Neural progenitor cell (in vitro differentiated cells): ENCODE measurements at regions not wholly inside any gene's neighbourhood (a gene's known extent, or its start where the extent isn't known, plus 50 kb on each side); places are given as distances from the start of the nearest gene placed in this dataset.
A peak's percentile ranks its signal among the peaks of the same experiment; 100 is the strongest.

ENCODE experiments used
- DNase-seq: peaks from one replicate; pipeline ENCODE4 v3.0.0-alpha.2; 2016; ENCODE audit warnings: low spot score
- H2AFZ ChIP-seq: fragments of 200-600 bp; sonication (generic); replicated peaks from 2 replicates; pipeline ENCODE4 v1.6.1; 2016; ENCODE audit warnings: antibody characterized with exemption
- H3F3A ChIP-seq: fragments of 200-600 bp; sonication (generic); 2 replicates; pipeline ENCODE4 v1.6.1; 2016; ENCODE audit warnings: antibody characterized with exemption, low read depth
- H3K27ac ChIP-seq: fragments of 200-600 bp; sonication (generic); 2 replicates; pipeline ENCODE4 v1.5.1; 2016; ENCODE audit warnings: mild to moderate bottlenecking
- H3K27me3 ChIP-seq: fragments of 200-600 bp; sonication (generic); 2 replicates; pipeline ENCODE4 v1.6.1; 2016; ENCODE audit warnings: mild to moderate bottlenecking, moderate library complexity
- H3K36me3 ChIP-seq: fragments of 200-600 bp; sonication (generic); 2 replicates; pipeline ENCODE4 v1.5.1; 2016
- H3K4me1 ChIP-seq: fragments of 200-600 bp; sonication (generic); 2 replicates; pipeline ENCODE4 v1.6.1; 2016; ENCODE audit warnings: mixed run types
- H3K4me2 ChIP-seq: fragments of 200-600 bp; sonication (generic); 2 replicates; pipeline ENCODE4 v1.6.1; 2016
- H3K4me3 ChIP-seq: fragments of 200-600 bp; sonication (generic); 2 replicates; pipeline ENCODE4 v1.5.1; 2016
- H3K79me2 ChIP-seq: fragments of 200-600 bp; sonication (generic); 2 replicates; pipeline ENCODE4 v1.6.1; 2016; ENCODE audit warnings: low read depth
- H3K9ac ChIP-seq: fragments of 200-600 bp; sonication (generic); 2 replicates; pipeline ENCODE4 v1.6.1; 2016
- H3K9me3 ChIP-seq: fragments of 200-600 bp; sonication (generic); 2 replicates; pipeline ENCODE4 v1.5.1; 2016; ENCODE audit warnings: low read depth
- H4K20me1 ChIP-seq: fragments of 200-600 bp; sonication (generic); 2 replicates; pipeline ENCODE4 v1.6.1; 2016; ENCODE audit warnings: low read depth
- H3K27ac Mint-ChIP-seq: 3 replicates; pipeline ENCODE4 v1.8.0; 2021; ENCODE audit warnings: mixed read lengths
- H3K27me3 Mint-ChIP-seq: 2 replicates; pipeline ENCODE4 v1.8.0; 2022; ENCODE audit warnings: low read depth, mild to moderate bottlenecking, inconsistent platforms, moderate library complexity, mixed read lengths; ENCODE audit not compliant: insufficient read depth
- H3K36me3 Mint-ChIP-seq: 3 replicates; pipeline ENCODE4 v1.8.0; 2021; ENCODE audit warnings: mixed read lengths
- H3K4me1 Mint-ChIP-seq: 3 replicates; pipeline ENCODE4 v1.8.0; 2021; ENCODE audit warnings: mixed read lengths
- H3K4me3 Mint-ChIP-seq: 3 replicates; pipeline ENCODE4 v1.8.0; 2021; ENCODE audit warnings: mild to moderate bottlenecking, moderate library complexity, mixed read lengths
- H3K9me3 Mint-ChIP-seq: 3 replicates; pipeline ENCODE4 v1.8.0; 2020; ENCODE audit warnings: mixed read lengths
- CTCF ChIP-seq: fragments of 200-600 bp; sonication (generic); IDR thresholded peaks from 2 replicates; pipeline ENCODE4 v1.5.1; 2017; ENCODE audit warnings: antibody characterized with exemption, mild to moderate bottlenecking
- EZH2 ChIP-seq: fragments of 200-600 bp; sonication (generic); IDR thresholded peaks from 2 replicates; pipeline ENCODE4 v1.6.1; 2017; ENCODE audit warnings: antibody characterized with exemption, mild to moderate bottlenecking, moderate library complexity
- EZH2phosphoT487 ChIP-seq: fragments of 200-600 bp; sonication (generic); IDR thresholded peaks from 2 replicates; pipeline ENCODE4 v1.6.1; 2017; ENCODE audit warnings: antibody characterized with exemption

- peak overlapping the region; percentile 13 for H2AFZ ChIP-seq
Observed at GRCh38 chr10:3853547-3854303, 68.7 kb upstream of the KLF6 start.

GRCh38 chr10:3853016-3853415 lies 68.0 kb upstream of the KLF6 start:
- no peaks in the 10 kb centered on the region for H3K36me3 Mint-ChIP-seq
- H3K27ac ChIP-seq, result no peak overlapping the region

More at GRCh38 chr10:3853547-3854303, 68.7 kb upstream of the KLF6 start:
- Histone ChIP-seq H3K79me2 (no peaks in the 10 kb centered on the region), H3K27ac (no peak overlapping the region), H3K4me1 (peaks cover 3% of the 10 kb centered on the region), H3K9me3 (no peaks in the 10 kb centered on the region), H3K4me3 (no peak overlapping the region), H3K4me2 (no peak overlapping the region), H3K36me3 (no peaks in the 10 kb centered on the region), H3K27me3 (no peaks in the 10 kb centered on the region), H3F3A (no peaks in the 10 kb centered on the region), H3K9ac (no peak overlapping the region), H4K20me1 (no peaks in the 10 kb centered on the region)
- peaks cover 4% of the 10 kb centered on the region for H3K9me3 Mint-ChIP-seq
- peak overlapping the region; percentile 40 for H3K27ac Mint-ChIP-seq
- no peak for DNase-seq
- peaks cover 12% of the 10 kb centered on the region for H3K4me1 Mint-ChIP-seq
- no peak for TF ChIP-seq CTCF
- no peak for TF ChIP-seq EZH2
- no peak for TF ChIP-seq EZH2phosphoT487
- H3K27me3 Mint-ChIP-seq, result no peaks in the 10 kb centered on the region
- no peaks in the 10 kb centered on the region for H3K36me3 Mint-ChIP-seq
- no peak overlapping the region for H3K4me3 Mint-ChIP-seq

GRCh38 chr10:3852147-3852904 lies 67.3 kb upstream of the KLF6 start:
- H3K4me2 ChIP-seq, result no peak overlapping the region
- H3K4me1 Mint-ChIP-seq, result peaks cover 12% of the 10 kb centered on the region

More at GRCh38 chr10:3853016-3853415, 68.0 kb upstream of the KLF6 start:
- Histone ChIP-seq H4K20me1 (no peaks in the 10 kb centered on the region), H3K4me2 (no peak overlapping the region), H2AFZ (peak overlapping the region; percentile 13), H3F3A (no peaks in the 10 kb centered on the region), H3K4me3 (no peak overlapping the region), H3K4me1 (peaks cover 3% of the 10 kb centered on the region), H3K9me3 (no peaks in the 10 kb centered on the region), H3K27me3 (no peaks in the 10 kb centered on the region), H3K36me3 (no peaks in the 10 kb centered on the region), H3K79me2 (no peaks in the 10 kb centered on the region), H3K9ac (no peak overlapping the region)
- Mint-ChIP-seq H3K27me3 (no peaks in the 10 kb centered on the region), H3K4me3 (no peak overlapping the region), H3K9me3 (peaks cover 4% of the 10 kb centered on the region), H3K4me1 (peaks cover 12% of the 10 kb centered on the region), H3K27ac (no peak overlapping the region)
- no peak for DNase-seq
- TF ChIP-seq EZH2phosphoT487 (no peak), CTCF (no peak), EZH2 (no peak)

More at GRCh38 chr10:3852147-3852904, 67.3 kb upstream of the KLF6 start:
- Histone ChIP-seq H3K4me1 (peaks cover 3% of the 10 kb centered on the region), H3F3A (no peaks in the 10 kb centered on the region), H3K27ac (no peak overlapping the region), H3K27me3 (no peaks in the 10 kb centered on the region), H3K9ac (no peak overlapping the region), H3K9me3 (no peaks in the 10 kb centered on the region), H3K79me2 (no peaks in the 10 kb centered on the region), H4K20me1 (no peaks in the 10 kb centered on the region), H2AFZ (no peak overlapping the region), H3K4me3 (no peak overlapping the region), H3K36me3 (no peaks in the 10 kb centered on the region)
- peaks cover 4% of the 10 kb centered on the region for H3K9me3 Mint-ChIP-seq
- H3K4me3 Mint-ChIP-seq, result no peak overlapping the region
- no peak for TF ChIP-seq CTCF
- no peak for TF ChIP-seq EZH2phosphoT487
- TF ChIP-seq EZH2, result no peak
- H3K36me3 Mint-ChIP-seq, result no peaks in the 10 kb centered on the region
- H3K27me3 Mint-ChIP-seq, result no peaks in the 10 kb centered on the region
- DNase-seq, result no peak
- no peak overlapping the region for H3K27ac Mint-ChIP-seq
